Osteoblast (primary cell): ENCODE measurements at regions not wholly inside any gene's neighbourhood (a gene's known extent, or its start where the extent isn't known, plus 50 kb on each side); places are given as distances from the start of the nearest gene placed in this dataset.
A peak's percentile ranks its signal among the peaks of the same experiment; 100 is the strongest.

Source experiments
- DNase-seq: peaks from one replicate; pipeline ENCODE4 v3.0.0; 2011; ENCODE audit warnings: low spot score, mixed read lengths; ENCODE audit not compliant: insufficient read length; ENCODE audit errors: missing footprints
- H2AFZ ChIP-seq: 2 replicates; pipeline ENCODE4 v1.6.0; 2011; ENCODE audit warnings: mild to moderate bottlenecking, low read length
- H3K27ac ChIP-seq: 2 replicates; pipeline ENCODE4 v1.5.1; 2011; ENCODE audit warnings: mild to moderate bottlenecking, low read depth, low read length, moderate library complexity
- H3K27me3 ChIP-seq: 2 replicates; pipeline ENCODE4 v1.6.0; 2012; ENCODE audit warnings: mild to moderate bottlenecking, control low read depth, inconsistent platforms, low read length, moderate library complexity; ENCODE audit not compliant: insufficient read depth
- H3K36me3 ChIP-seq: 2 replicates; pipeline ENCODE4 v1.5.1; 2011; ENCODE audit warnings: mild to moderate bottlenecking, low read length, control low read depth, moderate library complexity; ENCODE audit not compliant: insufficient read depth
- H3K4me1 ChIP-seq: 2 replicates; pipeline ENCODE4 v1.5.1; 2011; ENCODE audit warnings: mild to moderate bottlenecking, low read length, control low read depth, moderate library complexity; ENCODE audit not compliant: insufficient read depth
- H3K4me2 ChIP-seq: 2 replicates; pipeline ENCODE4 v1.6.0; 2011; ENCODE audit warnings: mild to moderate bottlenecking, low read length; ENCODE audit not compliant: insufficient read depth
- H3K4me3 ChIP-seq: fragments of 200-600 bp; sonication (generic); 3 replicates; pipeline ENCODE4 v1.5.1; 2012; ENCODE audit warnings: mild to moderate bottlenecking, low read length, inconsistent platforms; ENCODE audit not compliant: insufficient read depth
- H3K79me2 ChIP-seq: 2 replicates; pipeline ENCODE4 v1.6.0; 2012; ENCODE audit warnings: mild to moderate bottlenecking, low read length, control low read depth, inconsistent platforms; ENCODE audit not compliant: insufficient read depth
- H3K9me3 ChIP-seq: 2 replicates; pipeline ENCODE4 v1.5.1; 2011; ENCODE audit warnings: low read depth, low read length, control low read depth
- H4K20me1 ChIP-seq: 2 replicates; pipeline ENCODE4 v1.6.0; 2012; ENCODE audit warnings: mild to moderate bottlenecking, low read length, control low read depth; ENCODE audit not compliant: insufficient read depth
- TF ChIP-seq, protein P1 (sequence below): IDR thresholded peaks from 2 replicates; pipeline ENCODE4 v1.5.1; 2011; ENCODE audit warnings: mild to moderate bottlenecking, low read depth, low read length, moderate library complexity; ENCODE audit errors: extremely low read depth

DNA sequence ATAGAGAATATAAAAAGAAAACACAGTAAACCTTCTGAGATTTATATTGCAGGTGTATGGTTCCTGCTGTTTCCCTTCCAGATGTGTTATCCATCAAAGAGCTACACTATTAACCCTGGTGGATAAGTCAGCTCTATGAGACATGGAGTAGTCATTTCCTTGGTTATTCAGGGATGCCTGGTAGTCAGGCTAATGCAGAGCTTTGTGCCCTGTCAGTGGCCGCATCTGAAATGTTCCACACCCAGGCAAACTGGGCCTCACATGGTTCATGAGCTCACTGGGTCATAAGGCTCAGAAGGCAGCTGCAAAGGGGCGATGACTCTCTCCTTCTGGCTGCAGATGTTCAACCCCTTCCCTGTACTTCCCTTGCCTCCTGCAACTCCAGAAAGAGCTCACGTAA is 473.6 kb downstream of the EPHA7 start:
- peak; percentile 2 for DNase-seq
- H3K79me2 ChIP-seq: no peaks in the 10 kb centered on the region
- no peak overlapping the region for H3K4me3 ChIP-seq
- H3K27ac ChIP-seq: no peak overlapping the region
- TF ChIP-seq, protein P1, sequence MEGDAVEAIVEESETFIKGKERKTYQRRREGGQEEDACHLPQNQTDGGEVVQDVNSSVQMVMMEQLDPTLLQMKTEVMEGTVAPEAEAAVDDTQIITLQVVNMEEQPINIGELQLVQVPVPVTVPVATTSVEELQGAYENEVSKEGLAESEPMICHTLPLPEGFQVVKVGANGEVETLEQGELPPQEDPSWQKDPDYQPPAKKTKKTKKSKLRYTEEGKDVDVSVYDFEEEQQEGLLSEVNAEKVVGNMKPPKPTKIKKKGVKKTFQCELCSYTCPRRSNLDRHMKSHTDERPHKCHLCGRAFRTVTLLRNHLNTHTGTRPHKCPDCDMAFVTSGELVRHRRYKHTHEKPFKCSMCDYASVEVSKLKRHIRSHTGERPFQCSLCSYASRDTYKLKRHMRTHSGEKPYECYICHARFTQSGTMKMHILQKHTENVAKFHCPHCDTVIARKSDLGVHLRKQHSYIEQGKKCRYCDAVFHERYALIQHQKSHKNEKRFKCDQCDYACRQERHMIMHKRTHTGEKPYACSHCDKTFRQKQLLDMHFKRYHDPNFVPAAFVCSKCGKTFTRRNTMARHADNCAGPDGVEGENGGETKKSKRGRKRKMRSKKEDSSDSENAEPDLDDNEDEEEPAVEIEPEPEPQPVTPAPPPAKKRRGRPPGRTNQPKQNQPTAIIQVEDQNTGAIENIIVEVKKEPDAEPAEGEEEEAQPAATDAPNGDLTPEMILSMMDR: no peak
- H3K4me2 ChIP-seq: no peak overlapping the region
- H3K4me1 ChIP-seq: no peaks in the 10 kb centered on the region
- no peaks in the 10 kb centered on the region for H3K27me3 ChIP-seq
- no peaks in the 10 kb centered on the region for H4K20me1 ChIP-seq
- H2AFZ ChIP-seq: no peak overlapping the region
- H3K36me3 ChIP-seq: no peaks in the 10 kb centered on the region
- peaks cover 2% of the 10 kb centered on the region for H3K9me3 ChIP-seq

DNA sequence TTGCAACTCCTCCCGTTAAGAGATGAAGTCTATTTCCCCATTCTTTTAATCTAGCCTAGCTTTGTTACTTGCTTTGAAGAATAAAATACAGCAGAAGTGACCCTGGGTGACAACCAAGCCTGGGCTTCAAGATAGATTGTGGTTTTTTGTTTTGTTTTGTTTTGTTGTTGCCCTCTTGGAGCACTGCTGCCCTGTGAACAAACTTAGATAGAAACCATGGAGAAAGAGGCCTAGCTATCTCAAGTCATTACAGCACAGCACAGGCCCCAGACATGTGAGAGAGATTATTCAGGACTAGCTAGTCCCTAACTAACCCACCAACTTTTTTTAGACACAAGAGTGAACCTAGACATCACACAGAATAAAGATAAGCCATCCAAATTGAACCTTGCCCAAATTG is 475.2 kb downstream of the EPHA7 start:
- no peaks in the 10 kb centered on the region for H3K36me3 ChIP-seq
- DNase-seq: no peak
- H3K4me1 ChIP-seq: no peaks in the 10 kb centered on the region
- no peak overlapping the region for H3K4me2 ChIP-seq
- H3K27ac ChIP-seq: no peak overlapping the region
- H3K79me2 ChIP-seq: no peaks in the 10 kb centered on the region
- peaks cover 2% of the 10 kb centered on the region for H3K9me3 ChIP-seq
- H3K27me3 ChIP-seq: no peaks in the 10 kb centered on the region
- no peak overlapping the region for H2AFZ ChIP-seq
- TF ChIP-seq, protein P1: no peak
- H3K4me3 ChIP-seq: no peak overlapping the region
- no peaks in the 10 kb centered on the region for H4K20me1 ChIP-seq

DNA sequence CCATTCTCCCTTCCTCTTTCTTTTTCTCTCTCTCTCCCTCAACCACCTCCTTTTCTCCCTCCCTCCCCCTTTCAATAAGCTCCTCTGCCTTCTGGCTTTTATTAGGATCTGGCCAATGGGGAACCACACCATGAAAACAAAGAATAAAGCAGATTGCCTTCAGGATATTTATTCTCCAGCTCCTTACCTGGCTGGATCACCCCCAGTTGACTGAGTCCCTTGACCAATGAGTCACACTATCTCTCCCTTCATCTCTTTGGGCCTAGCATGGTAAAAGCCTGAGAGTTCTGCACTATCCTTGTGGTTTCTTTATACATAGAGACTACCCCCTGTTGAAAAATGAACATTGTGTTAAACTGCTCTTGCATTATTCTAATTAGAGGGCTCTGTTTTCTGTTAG is 476.8 kb downstream of the EPHA7 start:
- TF ChIP-seq, protein P1: no peak
- H3K79me2 ChIP-seq: no peaks in the 10 kb centered on the region
- H3K4me1 ChIP-seq: no peaks in the 10 kb centered on the region
- H3K27me3 ChIP-seq: no peaks in the 10 kb centered on the region
- no peaks in the 10 kb centered on the region for H4K20me1 ChIP-seq
- no peak overlapping the region for H3K27ac ChIP-seq
- no peak overlapping the region for H2AFZ ChIP-seq
- H3K36me3 ChIP-seq: no peaks in the 10 kb centered on the region
- no peak overlapping the region for H3K4me2 ChIP-seq
- H3K4me3 ChIP-seq: no peak overlapping the region
- DNase-seq: no peak
- H3K9me3 ChIP-seq: peaks cover 4% of the 10 kb centered on the region

DNA sequence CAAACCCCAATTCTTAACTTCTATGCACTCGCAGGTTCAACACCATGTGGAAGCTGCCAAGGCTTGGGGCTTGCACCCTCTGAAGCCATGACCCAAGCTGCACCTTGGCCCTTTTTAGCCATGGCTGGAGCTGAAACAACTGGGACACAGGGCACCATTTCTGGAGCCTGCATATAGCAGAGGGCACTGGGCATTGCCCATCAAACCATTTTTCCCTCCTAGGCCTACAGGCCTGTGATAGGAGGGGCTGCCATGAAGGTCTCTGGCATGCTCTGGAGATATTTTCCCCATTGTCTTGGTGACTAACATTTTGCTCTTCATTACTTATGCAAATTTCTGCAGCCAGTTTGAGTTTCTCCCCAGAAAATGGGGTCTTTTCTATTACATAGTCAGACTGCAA is 484.7 kb downstream of the EPHA7 start:
- Histone ChIP-seq H4K20me1 (no peaks in the 10 kb centered on the region), H3K4me3 (no peak overlapping the region), H3K79me2 (no peaks in the 10 kb centered on the region), H3K4me2 (no peak overlapping the region), H3K4me1 (no peaks in the 10 kb centered on the region), H3K27ac (no peak overlapping the region), H3K27me3 (no peaks in the 10 kb centered on the region), H3K9me3 (peaks cover 2% of the 10 kb centered on the region), H3K36me3 (no peaks in the 10 kb centered on the region), H2AFZ (no peak overlapping the region)
- DNase-seq: no peak
- TF ChIP-seq, protein P1: no peak
